ENCODE measurements at regions not wholly inside any gene's neighbourhood (a gene's known extent, or its start where the extent isn't known, plus 50 kb on each side); places are given as distances from the start of the nearest gene placed in this dataset.

- Histone ChIP-seq H3K4me1 (no peaks in the 10 kb centered on the region), H3K27me3 (no peaks in the 10 kb centered on the region), H3K36me3 (replicated peaks in 1 of 2; ENCODE audit: insufficient read depth in 1 of 2, low read depth in 2 of 2) (no peaks in the 10 kb centered on the region), H3K9me3 (no peaks in the 10 kb centered on the region), H3K4me3 (no peak overlapping the region), H3K27ac (no peak overlapping the region)
- DNase-seq = no peak
- intact Hi-C loops (cut with DNase I) = no loop called here
- TF ChIP-seq CTCF (IDR thresholded peaks at IDR 0.05) (no peak), POLR2A (IDR thresholded peaks at IDR 0.05) (no peak)
- no peak for ATAC-seq
- WGBS, 2 donors = 6 to 21% methylated on average over 30 of the region's 30 CpGs
Observed at GRCh38 chrX:790783-791360, 160.3 kb downstream of the SHOX start.

GRCh38 chrX:790041-790506, 159.5 kb downstream of the SHOX start:
- H3K9me3 ChIP-seq = no peaks in the 10 kb centered on the region
- no peak overlapping the region for H3K27ac ChIP-seq
- DNase-seq = no peak
- H3K27me3 ChIP-seq = no peaks in the 10 kb centered on the region
- no peaks in the 10 kb centered on the region for H3K4me1 ChIP-seq
- no peak overlapping the region for H3K4me3 ChIP-seq
- no peak for TF ChIP-seq CTCF (IDR thresholded peaks at IDR 0.05)
- TF ChIP-seq POLR2A (IDR thresholded peaks at IDR 0.05) = no peak
- no peak for ATAC-seq
- no peaks in the 10 kb centered on the region for H3K36me3 ChIP-seq (replicated peaks in 1 of 2; ENCODE audit: insufficient read depth in 1 of 2, low read depth in 2 of 2)
- WGBS, 2 donors = 8 to 9% methylated on average over 18 of the region's 18 CpGs
- intact Hi-C loops (cut with DNase I) = no loop called here

- no peak for DNase-seq
- no peaks in the 10 kb centered on the region for H3K4me1 ChIP-seq
- no peak for ATAC-seq
- no peak overlapping the region for H3K27ac ChIP-seq
- 29 to 41% methylated on average over 9 of the region's 9 CpGs for WGBS, 2 donors
- H3K9me3 ChIP-seq = no peaks in the 10 kb centered on the region
- intact Hi-C loops (cut with DNase I) = no loop called here
- TF ChIP-seq POLR2A (IDR thresholded peaks at IDR 0.05) = no peak
- no peak for TF ChIP-seq CTCF (IDR thresholded peaks at IDR 0.05)
- H3K36me3 ChIP-seq (replicated peaks in 1 of 2; ENCODE audit: insufficient read depth in 1 of 2, low read depth in 2 of 2) = no peaks in the 10 kb centered on the region
- no peak overlapping the region for H3K4me3 ChIP-seq
- H3K27me3 ChIP-seq = no peaks in the 10 kb centered on the region
Observed at GRCh38 chrX:789096-789495, 158.5 kb downstream of the SHOX start.

- no peaks in the 10 kb centered on the region for H3K4me1 ChIP-seq
- no peak for ATAC-seq
- no peaks in the 10 kb centered on the region for H3K36me3 ChIP-seq (replicated peaks in 1 of 2; ENCODE audit: insufficient read depth in 1 of 2, low read depth in 2 of 2)
- TF ChIP-seq CTCF (IDR thresholded peaks at IDR 0.05) (no peak), POLR2A (IDR thresholded peaks at IDR 0.05) (no peak)
- no peak overlapping the region for H3K4me3 ChIP-seq
- H3K27me3 ChIP-seq = no peaks in the 10 kb centered on the region
- 25 to 33% methylated on average over 6 of the region's 6 CpGs for WGBS, 2 donors
- intact Hi-C loops (cut with DNase I) = no loop called here
- no peak for DNase-seq
- no peaks in the 10 kb centered on the region for H3K9me3 ChIP-seq
- no peak overlapping the region for H3K27ac ChIP-seq
Observed at GRCh38 chrX:786441-786881, 155.9 kb downstream of the SHOX start.

GRCh38 chrX:784829-785228, 154.2 kb downstream of the SHOX start:
- H3K4me1 ChIP-seq = no peaks in the 10 kb centered on the region
- ATAC-seq = no peak
- intact Hi-C loops (cut with DNase I) = no loop called here
- WGBS, 2 donors = 75 to 81% methylated on average over 13 of the region's 13 CpGs
- no peaks in the 10 kb centered on the region for H3K9me3 ChIP-seq
- TF ChIP-seq CTCF (IDR thresholded peaks at IDR 0.05) = no peak
- TF ChIP-seq POLR2A (IDR thresholded peaks at IDR 0.05) = no peak
- no peak for DNase-seq
- no peaks in the 10 kb centered on the region for H3K36me3 ChIP-seq (replicated peaks in 1 of 2; ENCODE audit: insufficient read depth in 1 of 2, low read depth in 2 of 2)
- no peak overlapping the region for H3K4me3 ChIP-seq
- H3K27ac ChIP-seq = no peak overlapping the region
- no peaks in the 10 kb centered on the region for H3K27me3 ChIP-seq
